WTC11 (cell line): ENCODE measurements at regions not wholly inside any gene's neighbourhood (a gene's known extent, or its start where the extent isn't known, plus 50 kb on each side); places are given as distances from the start of the nearest gene placed in this dataset.

Experiments used
- ATAC-seq: fragments of 200-7000 bp; cut with Tn5 transposase; 2 replicates; pipeline ENCODE4 v1.10.0; 2021; ENCODE audit warnings: mild to moderate bottlenecking, moderate library complexity
- CTCF ChIA-PET: fragments of 300-600 bp; sonication (Branson Sonifier 250); formaldehyde crosslinking; loops from one replicate; lab custom pipeline; 2021; ENCODE audit warnings: antibody characterized with exemption; lab: Charles Lee
- POLR2A ChIA-PET: fragments of 350-600 bp; sonication (Branson Sonifier 250); formaldehyde crosslinking; loops from one replicate; lab custom pipeline; 2021; ENCODE audit warnings: antibody characterized with exemption; lab: Charles Lee
- DNase-seq: peaks from one replicate; pipeline ENCODE4 v3.0.0; 2021; ENCODE audit warnings: low spot score
- H3K27ac Mint-ChIP-seq: 2 replicates; pipeline ENCODE4 v1.8.0; 2021; ENCODE audit warnings: mixed read lengths
- H3K27me3 Mint-ChIP-seq: 2 replicates; pipeline ENCODE4 v1.8.0; 2021; ENCODE audit warnings: low read depth, mild to moderate bottlenecking, moderate library complexity, mixed read lengths
- H3K36me3 Mint-ChIP-seq: 2 replicates; pipeline ENCODE4 v1.8.0; 2021; ENCODE audit warnings: mixed read lengths
- H3K4me1 Mint-ChIP-seq: 2 replicates; pipeline ENCODE4 v1.8.0; 2022; ENCODE audit warnings: mixed read lengths
- H3K4me3 Mint-ChIP-seq: 2 replicates; pipeline ENCODE4 v1.8.0; 2021; ENCODE audit warnings: mild to moderate bottlenecking, moderate library complexity, mixed read lengths
- H3K9me3 Mint-ChIP-seq: 2 replicates; pipeline ENCODE4 v1.8.0; 2021; ENCODE audit warnings: mixed read lengths
- AR ChIP-seq: fragments of 250-450 bp; sonication (Bioruptor Pico); IDR thresholded peaks from 2 replicates; pipeline ENCODE4 v1.9.0; 2021; ENCODE audit warnings: mild to moderate bottlenecking
- ARID4B ChIP-seq: sonication (generic); formaldehyde crosslinking; IDR thresholded peaks from 2 replicates; pipeline ENCODE4 v1.8.0; 2023; ENCODE audit warnings: missing genetic modification reagents, mild to moderate bottlenecking, borderline replicate concordance
- ATF2 ChIP-seq: sonication (generic); formaldehyde crosslinking; IDR thresholded peaks from 2 replicates; pipeline ENCODE4 v1.8.1; 2022; ENCODE audit warnings: low read depth, missing genetic modification reagents, borderline replicate concordance
- CREB1 ChIP-seq: sonication (generic); formaldehyde crosslinking; IDR thresholded peaks from 2 replicates; pipeline ENCODE4 v1.8.0; 2023; ENCODE audit warnings: mild to moderate bottlenecking, missing genetic modification reagents
- E2F5 ChIP-seq: sonication (generic); formaldehyde crosslinking; IDR thresholded peaks from 2 replicates; pipeline ENCODE4 v1.8.1; 2022; ENCODE audit warnings: mild to moderate bottlenecking, moderate library complexity, missing genetic modification reagents
- ELF4 ChIP-seq: sonication (generic); formaldehyde crosslinking; IDR thresholded peaks from 2 replicates; pipeline ENCODE4 v1.8.1; 2022; ENCODE audit warnings: low read depth, mild to moderate bottlenecking, moderate library complexity, missing genetic modification reagents
- EMX1 ChIP-seq: fragments of 250-450 bp; sonication (Bioruptor Pico); IDR thresholded peaks from 2 replicates; pipeline ENCODE4 v1.8.0; 2021; ENCODE audit warnings: mild to moderate bottlenecking
- GTF2I ChIP-seq: fragments of 250-450 bp; sonication (Bioruptor Pico); conservative IDR thresholded peaks from 2 replicates; pipeline ENCODE4 v1.4.0; 2021; ENCODE audit warnings: mild to moderate bottlenecking
- JUN ChIP-seq: sonication (generic); formaldehyde crosslinking; IDR thresholded peaks from 2 replicates; pipeline ENCODE4 v1.8.0; 2023; ENCODE audit warnings: mild to moderate bottlenecking, missing genetic modification reagents
- NFATC4 ChIP-seq: fragments of 250-450 bp; sonication (Bioruptor Pico); IDR thresholded peaks from 2 replicates; pipeline ENCODE4 v1.9.0; 2021; ENCODE audit warnings: mild to moderate bottlenecking
- NR2C2 ChIP-seq: sonication (generic); formaldehyde crosslinking; IDR thresholded peaks from 2 replicates; pipeline ENCODE4 v1.8.0; 2022; ENCODE audit warnings: mild to moderate bottlenecking, missing genetic modification reagents
- NR3C1 ChIP-seq: sonication (generic); formaldehyde crosslinking; conservative IDR thresholded peaks from 2 replicates; pipeline ENCODE4 v1.8.1; 2023; ENCODE audit warnings: low read depth, mild to moderate bottlenecking, missing genetic modification reagents
- PRRX2 ChIP-seq: fragments of 250-450 bp; sonication (Bioruptor Pico); IDR thresholded peaks from 2 replicates; pipeline ENCODE4 v1.8.0; 2021; ENCODE audit warnings: mild to moderate bottlenecking
- ZNF263 ChIP-seq: sonication (generic); formaldehyde crosslinking; IDR thresholded peaks from 2 replicates; pipeline ENCODE4 v1.8.1; 2022; ENCODE audit warnings: low read depth, mild to moderate bottlenecking, moderate library complexity, missing genetic modification reagents
- ZNF281 ChIP-seq: sonication (generic); formaldehyde crosslinking; IDR thresholded peaks from 2 replicates; pipeline ENCODE4 v1.8.0; 2023; ENCODE audit warnings: mild to moderate bottlenecking, missing genetic modification reagents
- ZNF532 ChIP-seq: fragments of 250-450 bp; sonication (Bioruptor Pico); IDR thresholded peaks from 2 replicates; pipeline ENCODE4 v1.9.0; 2021; ENCODE audit warnings: mild to moderate bottlenecking, borderline replicate concordance
- ZNF671 ChIP-seq: fragments of 250-450 bp; sonication (Bioruptor Pico); IDR thresholded peaks from 2 replicates; pipeline ENCODE4 v1.8.0; 2021; ENCODE audit warnings: mild to moderate bottlenecking

- TF ChIP-seq NFATC4 (CRISPR knock-in tag) (no peak), JUN (CRISPR knock-in tag) (no peak), GTF2I (CRISPR knock-in tag) (no peak), ATF2 (no peak), ZNF281 (CRISPR knock-in tag) (no peak), EMX1 (CRISPR knock-in tag) (no peak), ZNF671 (CRISPR knock-in tag) (no peak), ARID4B (no peak), ZNF263 (CRISPR knock-in tag) (no peak)
- Mint-ChIP-seq H3K4me1 (0 out of 2 replicates have a peak, but pooled peaks cover 5% of the 10 kb centered on the region), H3K36me3 (no peaks in the 10 kb centered on the region), H3K27me3 (peaks cover 33% of the 10 kb centered on the region), H3K27ac (no peak overlapping the region), H3K4me3 (no peak overlapping the region), H3K9me3 (peaks cover 20% of the 10 kb centered on the region)
- no peak for DNase-seq
- ChIA-PET POLR2A (no interaction called here), CTCF (no interaction called here)
- ATAC-seq: no peak
Measured at GRCh38 chr4:4948370-4948769, 70.9 kb downstream of the CYTL1 start.

GRCh38 chr4:4950561-4951290, 68.5 kb downstream of the CYTL1 start:
- TF ChIP-seq PRRX2 (CRISPR knock-in tag): no peak
- TF ChIP-seq NR3C1 (CRISPR knock-in tag): no peak
- no peak for TF ChIP-seq NR2C2 (CRISPR knock-in tag)
- no peak for TF ChIP-seq E2F5 (CRISPR knock-in tag)
- TF ChIP-seq ELF4 (CRISPR knock-in tag): no peak
- no peak for TF ChIP-seq AR (CRISPR knock-in tag)
- no peak for TF ChIP-seq CREB1 (CRISPR knock-in tag)
- TF ChIP-seq ZNF532: no peak
- Mint-ChIP-seq H3K4me1 (0 out of 2 replicates have a peak, but pooled peaks cover 5% of the 10 kb centered on the region), H3K4me3 (no peak overlapping the region), H3K36me3 (no peaks in the 10 kb centered on the region), H3K27me3 (peaks cover 23% of the 10 kb centered on the region), H3K9me3 (peaks cover 12% of the 10 kb centered on the region), H3K27ac (no peak overlapping the region)
- ChIA-PET POLR2A (no interaction called here), CTCF (no interaction called here)
- no peak for DNase-seq
- no peak for ATAC-seq
